ENCODE measurements at regions not wholly inside any gene's neighbourhood (a gene's known extent, or its start where the extent isn't known, plus 50 kb on each side); places are given as distances from the start of the nearest gene placed in this dataset.

DNA sequence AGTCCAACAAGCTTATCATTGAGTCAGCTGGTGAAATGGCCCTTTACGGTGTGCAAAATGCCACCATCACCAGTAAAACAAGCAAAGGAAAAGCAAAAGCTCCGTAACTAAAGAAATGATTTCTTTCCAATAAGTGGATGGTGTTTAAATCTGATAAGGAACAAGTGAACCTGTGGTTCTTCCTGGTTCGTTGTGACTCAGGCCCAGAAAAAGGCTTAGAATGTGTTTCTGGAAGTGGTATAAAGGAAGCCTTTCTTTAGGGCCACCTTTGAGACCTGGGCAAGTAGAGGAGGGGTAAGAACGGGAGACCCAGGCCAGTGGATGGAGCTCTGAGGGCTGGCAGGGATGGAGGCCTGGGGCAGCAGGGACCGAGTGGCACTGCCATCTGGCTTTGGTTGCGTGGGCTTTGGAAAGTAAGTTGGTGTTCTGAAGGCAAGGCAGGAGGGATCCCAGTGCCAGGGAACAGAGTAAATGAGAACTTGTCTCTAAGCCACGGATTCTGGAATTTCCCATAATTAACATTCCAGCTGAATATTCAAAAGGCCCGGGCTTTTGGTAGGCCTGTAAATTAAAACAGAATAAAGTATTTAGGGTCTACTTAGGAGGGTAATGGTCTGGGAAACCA is 87.9 kb upstream of the LMO4 start:
- Histone ChIP-seq H3K27ac (no peak overlapping the region), H3K9me3 (no peaks in the 10 kb centered on the region), H3K4me1 (no peaks in the 10 kb centered on the region), H3K4me3 (no peak overlapping the region), H3K27me3 (no peaks in the 10 kb centered on the region), H3K36me3 (no peaks in the 10 kb centered on the region)
- DNase-seq: no peak
- ATAC-seq: no peak
- TF ChIP-seq POLR2A (IDR thresholded peaks at IDR 0.05): no peak
- TF ChIP-seq, protein P1, sequence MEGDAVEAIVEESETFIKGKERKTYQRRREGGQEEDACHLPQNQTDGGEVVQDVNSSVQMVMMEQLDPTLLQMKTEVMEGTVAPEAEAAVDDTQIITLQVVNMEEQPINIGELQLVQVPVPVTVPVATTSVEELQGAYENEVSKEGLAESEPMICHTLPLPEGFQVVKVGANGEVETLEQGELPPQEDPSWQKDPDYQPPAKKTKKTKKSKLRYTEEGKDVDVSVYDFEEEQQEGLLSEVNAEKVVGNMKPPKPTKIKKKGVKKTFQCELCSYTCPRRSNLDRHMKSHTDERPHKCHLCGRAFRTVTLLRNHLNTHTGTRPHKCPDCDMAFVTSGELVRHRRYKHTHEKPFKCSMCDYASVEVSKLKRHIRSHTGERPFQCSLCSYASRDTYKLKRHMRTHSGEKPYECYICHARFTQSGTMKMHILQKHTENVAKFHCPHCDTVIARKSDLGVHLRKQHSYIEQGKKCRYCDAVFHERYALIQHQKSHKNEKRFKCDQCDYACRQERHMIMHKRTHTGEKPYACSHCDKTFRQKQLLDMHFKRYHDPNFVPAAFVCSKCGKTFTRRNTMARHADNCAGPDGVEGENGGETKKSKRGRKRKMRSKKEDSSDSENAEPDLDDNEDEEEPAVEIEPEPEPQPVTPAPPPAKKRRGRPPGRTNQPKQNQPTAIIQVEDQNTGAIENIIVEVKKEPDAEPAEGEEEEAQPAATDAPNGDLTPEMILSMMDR (IDR thresholded peaks at IDR 0.05): no peak
- WGBS, 4 donors: 79 to 86% (median 85%) methylated on average over 8 of the region's 8 CpGs
- intact Hi-C loops (cut with DNase I): no loop called here

DNA sequence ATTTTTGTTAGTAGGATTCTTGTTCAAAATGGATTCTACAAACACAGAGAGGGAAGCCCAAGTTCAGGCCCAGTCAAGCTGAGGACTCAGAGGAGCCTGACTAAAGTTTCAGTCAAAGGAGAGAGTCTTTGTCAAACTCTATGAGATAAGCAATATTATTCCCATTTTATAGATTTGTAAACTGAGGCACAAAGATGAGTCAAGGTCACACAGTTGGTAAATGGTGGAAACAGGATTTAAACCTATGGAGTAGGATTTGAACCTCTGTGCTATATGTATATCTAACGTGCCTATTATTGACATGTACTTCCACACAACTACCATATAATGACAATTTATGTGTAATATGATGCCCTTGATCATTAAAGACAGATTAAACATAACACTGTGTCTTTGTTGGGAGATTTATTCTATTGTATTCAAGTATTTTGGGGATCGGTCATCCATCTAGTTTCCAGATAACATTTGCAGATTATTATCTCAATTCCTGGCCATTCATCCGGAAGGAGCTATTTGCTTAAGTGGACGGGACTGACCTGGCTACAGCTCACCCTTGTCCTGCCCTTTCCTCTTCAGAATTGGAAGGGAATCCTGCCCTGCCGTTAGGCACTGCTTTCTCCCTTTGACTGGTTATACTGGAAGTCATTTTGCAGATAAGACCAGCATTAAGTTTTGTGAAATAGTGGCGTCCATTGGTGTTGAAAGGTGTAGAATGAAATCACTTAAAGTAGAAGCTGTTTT is 86.1 kb upstream of the LMO4 start:
- H3K27ac ChIP-seq: no peak overlapping the region
- no peaks in the 10 kb centered on the region for H3K36me3 ChIP-seq
- H3K9me3 ChIP-seq: peaks cover 0 to 10% (median 0%) of the 10 kb centered on the region in 12 donors
- intact Hi-C loops (cut with DNase I): no loop called here
- H3K4me1 ChIP-seq: no peaks in the 10 kb centered on the region
- H3K27me3 ChIP-seq: no peaks in the 10 kb centered on the region
- no peak for TF ChIP-seq POLR2A (IDR thresholded peaks at IDR 0.05)
- TF ChIP-seq, protein P1 (IDR thresholded peaks at IDR 0.05): no peak
- no peak overlapping the region for H3K4me3 ChIP-seq
- WGBS, 4 donors: 61 to 70% (median 68%) methylated on average over 6 of the region's 6 CpGs
- ATAC-seq (no peak), DNase-seq (no peak)

DNA sequence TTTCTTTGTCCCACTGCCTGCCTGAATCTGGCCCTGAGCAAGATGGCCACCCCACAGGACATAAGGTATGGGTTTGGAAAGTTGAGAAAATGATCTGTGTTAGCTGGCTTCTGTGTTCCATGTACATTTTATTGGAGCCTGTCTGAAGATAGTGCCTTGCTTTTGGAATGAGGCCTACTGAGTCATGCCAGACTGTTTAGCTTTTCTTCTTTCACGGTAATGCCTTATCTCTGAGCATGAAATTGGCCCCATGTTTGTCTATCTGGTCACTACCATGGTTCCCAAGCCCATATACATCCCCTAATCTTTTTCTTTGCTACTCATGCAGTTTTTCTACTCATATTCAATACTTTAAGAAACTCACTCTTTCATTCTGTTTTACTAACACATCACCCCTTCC is 85.1 kb upstream of the LMO4 start:
- Histone ChIP-seq H3K27me3 (no peaks in the 10 kb centered on the region), H3K4me1 (no peaks in the 10 kb centered on the region), H3K9me3 (peaks cover 0 to 10% (median 0%) of the 10 kb centered on the region in 12 donors), H3K36me3 (no peaks in the 10 kb centered on the region), H3K27ac (no peak overlapping the region), H3K4me3 (no peak overlapping the region)
- DNase-seq (no peak), ATAC-seq (no peak)
- intact Hi-C loops (cut with DNase I): no loop called here
- TF ChIP-seq, protein P1 (IDR thresholded peaks at IDR 0.05): no peak
- TF ChIP-seq POLR2A (IDR thresholded peaks at IDR 0.05): no peak
- 44 to 54% (median 51%) methylated on average over 1 of the region's 1 CpG for WGBS, 4 donors

DNA sequence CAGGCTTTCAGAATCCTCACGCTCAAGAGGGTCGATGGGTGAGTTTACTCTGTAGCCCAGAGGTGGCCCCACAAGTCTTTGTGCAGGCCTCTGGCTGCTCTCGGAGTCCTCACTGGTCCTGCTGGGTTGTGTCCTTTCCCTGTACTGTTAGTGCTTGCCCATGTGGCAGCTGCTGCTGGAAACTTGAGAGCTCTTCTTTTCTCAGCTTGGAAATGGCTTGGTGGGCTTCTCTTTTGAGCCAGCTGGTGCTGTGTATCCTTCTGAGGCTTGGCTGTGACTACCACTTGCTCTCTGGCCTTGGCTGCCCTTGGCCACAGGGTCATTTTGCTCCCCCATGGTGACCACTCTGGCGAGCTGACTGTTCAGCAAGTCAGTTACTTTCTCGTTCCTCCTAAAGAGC is 82.2 kb upstream of the LMO4 start:
- Histone ChIP-seq H3K27me3 (no peaks in the 10 kb centered on the region), H3K9me3 (peaks cover 0 to 10% (median 0%) of the 10 kb centered on the region in 12 donors), H3K36me3 (no peaks in the 10 kb centered on the region), H3K4me3 (no peak overlapping the region), H3K27ac (no peak overlapping the region), H3K4me1 (no peaks in the 10 kb centered on the region)
- ATAC-seq: no peak
- intact Hi-C loops (cut with DNase I): no loop called here
- no peak for DNase-seq
- no peak for TF ChIP-seq POLR2A (IDR thresholded peaks at IDR 0.05)
- TF ChIP-seq, protein P1 (IDR thresholded peaks at IDR 0.05): no peak
- 71 to 84% (median 80%) methylated on average over 5 of the region's 5 CpGs for WGBS, 4 donors
